ENCODE measurements at regions not wholly inside any gene's neighbourhood (a gene's known extent, or its start where the extent isn't known, plus 50 kb on each side); places are given as distances from the start of the nearest gene placed in this dataset.
"Not testable (repeated sequence)": the region's sequence is repeated elsewhere in the genome, so short reads cannot be mapped to it uniquely, and the experiment has no call there.

- ATAC-seq; H3K36me3 ChIP-seq (replicated peaks in 1 of 2; ENCODE audit: insufficient read depth in 1 of 2, low read depth in 2 of 2); H3K27me3 ChIP-seq; H3K9me3 ChIP-seq; H3K4me3 ChIP-seq; intact Hi-C loops (cut with DNase I); H3K4me1 ChIP-seq; DNase-seq; H3K27ac ChIP-seq: not testable (repeated sequence)
- WGBS, 2 donors: 79% methylated on average over 18 to 31 of the region's 36 CpGs
Measured at GRCh38 chr16:88227722-88228482, 154.9 kb upstream of the ZNF469 start.

DNA sequence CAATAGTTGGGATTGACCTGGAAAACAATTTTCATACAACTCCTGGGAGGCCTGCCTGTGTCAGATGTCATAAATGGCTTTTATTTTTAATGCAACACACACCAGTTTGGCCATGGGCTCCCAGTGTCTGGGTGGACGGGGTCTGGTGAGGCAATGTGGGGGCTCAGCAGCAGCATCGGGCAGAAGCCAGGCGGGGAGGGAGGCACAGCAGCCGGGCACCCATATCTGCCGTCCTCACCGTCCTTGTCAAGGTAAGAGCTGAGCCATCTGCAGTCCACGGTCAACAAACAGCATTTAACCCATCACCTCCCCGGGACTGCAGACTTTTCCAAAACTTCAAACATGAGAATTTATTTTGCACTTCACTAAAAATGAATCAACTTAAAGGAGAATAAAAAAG lies 154.0 kb upstream of the ZNF469 start:
- H3K4me3 ChIP-seq; H3K27ac ChIP-seq; H3K27me3 ChIP-seq; DNase-seq; intact Hi-C loops (cut with DNase I); ATAC-seq; H3K36me3 ChIP-seq (replicated peaks in 1 of 2; ENCODE audit: insufficient read depth in 1 of 2, low read depth in 2 of 2); H3K9me3 ChIP-seq: not testable (repeated sequence)
- H3K4me1 ChIP-seq: peaks cover 12% of the 10 kb centered on the region
- WGBS, 2 donors: 27 to 53% methylated on average over 8 of the region's 8 CpGs

- 95 to 96% methylated on average over 9 to 11 of the region's 12 CpGs for WGBS, 2 donors
- H3K27me3 ChIP-seq; H3K9me3 ChIP-seq; ATAC-seq; H3K4me3 ChIP-seq; H3K27ac ChIP-seq; H3K36me3 ChIP-seq (replicated peaks in 1 of 2; ENCODE audit: insufficient read depth in 1 of 2, low read depth in 2 of 2); intact Hi-C loops (cut with DNase I); DNase-seq: not testable (repeated sequence)
- H3K4me1 ChIP-seq: peaks cover 20% of the 10 kb centered on the region
Measured at GRCh38 chr16:88229710-88230109, 153.0 kb upstream of the ZNF469 start.

DNA sequence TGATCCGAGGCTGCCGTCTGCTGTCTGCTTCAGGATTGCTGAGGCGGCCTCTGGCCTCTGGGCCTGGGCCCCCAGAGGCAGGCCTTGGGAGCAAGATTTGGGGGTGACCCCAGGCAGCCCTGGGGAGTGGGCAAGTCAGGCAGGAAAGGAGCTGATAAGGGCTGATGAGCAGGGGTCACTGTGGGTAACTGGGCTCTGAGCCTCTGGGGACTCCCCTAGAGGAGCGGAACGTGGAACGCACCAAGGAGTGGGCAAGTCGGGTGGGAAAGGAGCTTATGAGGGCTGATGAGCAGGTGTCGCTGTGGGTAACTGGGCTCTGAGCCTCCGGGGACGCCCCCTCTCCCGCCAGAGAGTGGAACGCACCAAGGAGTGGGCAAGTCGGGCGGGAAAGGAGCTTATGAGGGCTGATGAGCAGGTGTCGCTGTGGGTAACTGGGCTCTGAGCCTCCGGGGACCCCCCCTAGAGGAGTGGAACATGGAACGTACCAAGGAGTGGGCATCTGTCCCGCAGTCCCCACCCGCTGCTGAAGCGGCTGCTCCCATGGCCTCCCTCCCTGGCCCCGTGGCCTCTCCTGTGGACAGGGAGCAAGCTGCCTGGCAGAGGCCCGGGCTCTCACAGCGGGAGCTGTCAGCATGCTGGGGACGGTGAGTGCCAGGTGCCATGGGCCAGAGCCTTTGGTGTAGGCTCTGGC lies 152.3 kb upstream of the ZNF469 start:
- H3K9me3 ChIP-seq; H3K27me3 ChIP-seq; H3K4me3 ChIP-seq; H3K27ac ChIP-seq; intact Hi-C loops (cut with DNase I); DNase-seq; H3K36me3 ChIP-seq (replicated peaks in 1 of 2; ENCODE audit: insufficient read depth in 1 of 2, low read depth in 2 of 2); ATAC-seq: not testable (repeated sequence)
- peaks cover 27% of the 10 kb centered on the region for H3K4me1 ChIP-seq
- 76 to 81% methylated on average over 6 to 7 of the region's 24 CpGs for WGBS, 2 donors

DNA sequence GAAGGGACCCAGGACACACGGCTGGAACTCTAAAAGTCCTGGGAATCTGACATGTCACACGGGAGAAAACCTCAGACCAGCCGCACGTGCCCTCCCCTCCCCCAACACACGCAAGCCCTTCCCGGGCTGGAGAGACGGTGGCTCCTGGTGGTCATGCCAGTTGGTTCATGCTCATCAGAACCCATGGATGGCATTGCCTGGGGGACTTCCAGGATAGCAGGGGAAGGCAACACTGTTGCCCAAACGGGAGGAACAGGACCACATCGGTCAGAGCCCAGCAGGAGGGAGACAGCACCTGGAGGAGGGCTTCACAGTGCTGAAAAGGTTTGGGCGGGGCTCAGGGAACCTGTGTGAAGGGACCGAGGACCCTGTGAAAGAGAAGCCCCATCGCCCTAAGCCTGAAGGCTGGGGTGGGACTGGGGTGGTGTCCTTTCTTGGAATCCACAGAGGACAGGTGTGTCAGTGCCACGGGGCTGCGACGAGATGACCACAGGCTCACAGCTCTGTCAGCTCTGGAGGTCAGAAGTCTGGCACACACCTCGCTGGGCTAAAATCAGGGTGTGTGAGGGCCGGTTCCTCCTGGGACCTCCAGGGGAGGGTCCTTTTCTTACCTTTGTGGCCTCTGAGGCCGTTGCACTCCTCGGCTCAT lies 151.7 kb upstream of the ZNF469 start:
- H3K27ac ChIP-seq; H3K4me3 ChIP-seq; H3K27me3 ChIP-seq; H3K9me3 ChIP-seq; H3K36me3 ChIP-seq (replicated peaks in 1 of 2; ENCODE audit: insufficient read depth in 1 of 2, low read depth in 2 of 2); intact Hi-C loops (cut with DNase I); ATAC-seq; DNase-seq: not testable (repeated sequence)
- 72 to 75% methylated on average over 8 to 14 of the region's 19 CpGs for WGBS, 2 donors
- H3K4me1 ChIP-seq: peaks cover 31% of the 10 kb centered on the region

GRCh38 chr16:88231839-88232238 lies 150.9 kb upstream of the ZNF469 start:
- H3K9me3 ChIP-seq; ATAC-seq; intact Hi-C loops (cut with DNase I); H3K27me3 ChIP-seq; H3K4me3 ChIP-seq; H3K36me3 ChIP-seq (replicated peaks in 1 of 2; ENCODE audit: insufficient read depth in 1 of 2, low read depth in 2 of 2); H3K27ac ChIP-seq; DNase-seq: not testable (repeated sequence)
- peaks cover 31% of the 10 kb centered on the region for H3K4me1 ChIP-seq
- WGBS, 2 donors: 89 to 100% methylated on average over 1 to 13 of the region's 13 CpGs

DNA sequence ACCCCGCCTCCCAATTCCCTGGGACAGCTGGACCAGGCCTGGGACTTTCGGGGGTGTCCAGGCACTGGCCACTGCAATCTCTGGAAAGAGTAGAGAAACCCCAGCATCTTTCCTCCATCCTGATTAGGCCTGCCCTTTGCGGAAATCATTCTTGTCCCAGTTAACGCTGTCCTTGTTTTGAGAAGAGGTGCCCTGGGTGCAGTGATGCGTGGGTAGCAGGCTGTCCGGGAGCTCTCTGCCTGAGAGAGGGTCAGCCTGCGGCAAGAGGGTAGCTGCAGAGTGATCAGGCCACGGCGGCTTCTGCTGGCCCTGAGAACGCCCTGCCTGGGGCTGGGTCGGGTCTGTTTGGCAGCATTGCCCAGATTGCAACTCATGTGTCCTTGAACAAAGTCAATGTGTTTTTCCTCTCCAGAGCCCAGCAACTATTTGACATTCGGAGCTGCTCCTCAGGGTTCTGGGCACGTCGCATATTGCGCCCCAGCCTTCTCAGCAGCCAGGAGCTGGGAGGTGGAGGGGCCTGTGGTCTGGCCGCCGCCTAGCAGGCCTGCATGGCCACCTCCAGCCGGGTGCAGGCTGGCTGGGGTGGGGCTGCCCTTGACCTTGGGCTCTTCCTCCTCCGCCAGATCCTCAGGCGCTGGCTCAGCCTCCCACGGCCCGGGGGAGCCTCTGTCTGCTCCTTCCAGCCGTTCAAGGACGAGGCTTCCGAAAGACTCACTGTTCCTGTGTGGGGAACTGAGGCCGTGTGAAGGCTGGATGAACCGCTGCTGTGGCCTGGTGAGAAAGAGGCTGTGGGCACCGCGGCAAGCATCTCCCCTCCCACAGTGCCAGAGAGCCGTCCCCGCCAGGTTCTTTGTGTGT lies 150.1 kb upstream of the ZNF469 start:
- Histone ChIP-seq H3K4me1 (peaks cover 33% of the 10 kb centered on the region), H3K27ac (peak overlapping the region; percentile 37 to 65 (median 52))
- 58 to 62% methylated on average over 9 to 24 of the region's 31 CpGs for WGBS, 2 donors
- DNase-seq: peak in 1 of 4 donors; percentile 49
- intact Hi-C loops (cut with DNase I); H3K27me3 ChIP-seq; ATAC-seq; H3K9me3 ChIP-seq; H3K4me3 ChIP-seq; H3K36me3 ChIP-seq (replicated peaks in 1 of 2; ENCODE audit: insufficient read depth in 1 of 2, low read depth in 2 of 2): not testable (repeated sequence)

GRCh38 chr16:88233621-88234420 lies 148.9 kb upstream of the ZNF469 start:
- H3K4me3 ChIP-seq; H3K36me3 ChIP-seq (replicated peaks in 1 of 2; ENCODE audit: insufficient read depth in 1 of 2, low read depth in 2 of 2); DNase-seq; H3K27me3 ChIP-seq; H3K9me3 ChIP-seq; ATAC-seq; intact Hi-C loops (cut with DNase I): not testable (repeated sequence)
- 80 to 81% methylated on average over 13 to 22 of the region's 23 CpGs for WGBS, 2 donors
- Histone ChIP-seq H3K27ac (peak overlapping the region; percentile 58 to 85 (median 80)), H3K4me1 (peaks cover 44% of the 10 kb centered on the region)
